ENCODE measurements at regions not wholly inside any gene's neighbourhood (a gene's known extent, or its start where the extent isn't known, plus 50 kb on each side); places are given as distances from the start of the nearest gene placed in this dataset.

DNA sequence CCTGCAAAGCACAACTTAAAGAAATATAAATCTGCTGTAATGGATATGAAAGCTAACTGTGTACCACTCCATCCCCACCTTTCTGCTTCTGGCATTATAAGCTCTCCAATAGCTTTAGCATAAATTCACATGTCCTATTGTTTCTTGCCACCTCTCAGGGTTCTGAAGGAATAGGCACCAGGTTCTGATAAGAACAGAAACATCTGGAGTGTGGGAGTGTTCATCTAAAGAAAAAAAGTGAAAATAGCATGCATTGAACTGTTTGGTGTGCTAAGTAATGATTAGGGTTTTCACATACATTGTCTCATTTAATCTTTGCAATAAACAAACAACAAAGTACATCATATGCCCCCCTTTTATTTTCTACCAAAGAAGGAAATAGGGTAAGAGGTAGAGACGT is 72.3 kb downstream of the FAM76B start:
- Mint-ChIP-seq H3K27me3 (peaks cover 4% of the 10 kb centered on the region), H3K36me3 (ENCODE audit: low read depth) (no peaks in the 10 kb centered on the region), H3K9me3 (no peaks in the 10 kb centered on the region), H3K27ac (no peak overlapping the region), H3K4me3 (no peak overlapping the region), H3K4me1 (ENCODE audit: low read depth) (peaks cover 70% of the 10 kb centered on the region)

DNA sequence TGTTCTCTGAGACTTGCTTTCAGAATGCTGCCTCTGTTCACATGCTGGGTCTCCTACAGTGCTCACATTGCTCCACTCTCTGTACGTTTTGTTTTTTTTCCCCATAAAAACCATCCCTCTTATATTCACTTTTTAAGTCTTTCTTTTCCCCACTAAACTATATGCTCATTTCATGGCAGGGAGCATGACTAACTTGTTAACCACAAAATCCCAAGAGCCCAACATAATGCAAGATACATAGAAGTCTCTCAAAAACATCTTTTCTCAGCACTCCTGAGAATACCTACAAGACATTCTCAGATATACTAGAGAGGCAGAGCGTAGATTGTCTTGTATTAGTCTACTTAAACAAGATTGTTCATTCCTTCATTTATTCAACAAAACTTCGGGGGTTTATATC is 73.3 kb downstream of the FAM76B start:
- H3K36me3 Mint-ChIP-seq (ENCODE audit: low read depth) = no peaks in the 10 kb centered on the region
- H3K27me3 Mint-ChIP-seq = peaks cover 4% of the 10 kb centered on the region
- peak overlapping the region; percentile 35 for H3K4me3 Mint-ChIP-seq
- peaks cover 77% of the 10 kb centered on the region for H3K4me1 Mint-ChIP-seq (ENCODE audit: low read depth)
- H3K27ac Mint-ChIP-seq = peak overlapping the region; percentile 75
- no peaks in the 10 kb centered on the region for H3K9me3 Mint-ChIP-seq

DNA sequence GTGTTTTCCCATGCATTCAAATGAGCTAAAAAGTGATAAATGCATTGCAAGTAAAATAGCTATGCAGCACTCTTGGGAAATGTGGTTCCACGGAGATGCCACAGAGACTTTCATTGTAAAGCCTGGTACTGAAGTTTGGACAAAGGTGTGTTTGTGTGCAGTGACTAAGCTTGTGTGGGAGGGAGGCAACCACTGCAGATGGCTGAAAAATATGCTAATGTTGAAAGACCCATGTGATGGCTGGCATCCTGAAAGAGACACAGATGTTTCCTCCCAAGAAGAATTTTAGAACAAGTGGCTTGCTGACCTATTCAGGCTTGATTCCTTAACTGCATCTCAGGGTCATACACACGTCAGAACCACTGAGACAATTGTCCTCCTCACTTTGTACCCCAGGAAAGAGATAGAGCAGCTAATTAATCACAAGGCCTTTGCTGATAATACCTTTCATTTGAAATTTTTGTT is 73.8 kb downstream of the FAM76B start:
- Mint-ChIP-seq H3K4me1 (ENCODE audit: low read depth) (peaks cover 78% of the 10 kb centered on the region), H3K9me3 (no peaks in the 10 kb centered on the region), H3K36me3 (ENCODE audit: low read depth) (no peaks in the 10 kb centered on the region), H3K27me3 (peaks cover 4% of the 10 kb centered on the region), H3K4me3 (peak overlapping the region; percentile 35), H3K27ac (peak overlapping the region; percentile 75)

DNA sequence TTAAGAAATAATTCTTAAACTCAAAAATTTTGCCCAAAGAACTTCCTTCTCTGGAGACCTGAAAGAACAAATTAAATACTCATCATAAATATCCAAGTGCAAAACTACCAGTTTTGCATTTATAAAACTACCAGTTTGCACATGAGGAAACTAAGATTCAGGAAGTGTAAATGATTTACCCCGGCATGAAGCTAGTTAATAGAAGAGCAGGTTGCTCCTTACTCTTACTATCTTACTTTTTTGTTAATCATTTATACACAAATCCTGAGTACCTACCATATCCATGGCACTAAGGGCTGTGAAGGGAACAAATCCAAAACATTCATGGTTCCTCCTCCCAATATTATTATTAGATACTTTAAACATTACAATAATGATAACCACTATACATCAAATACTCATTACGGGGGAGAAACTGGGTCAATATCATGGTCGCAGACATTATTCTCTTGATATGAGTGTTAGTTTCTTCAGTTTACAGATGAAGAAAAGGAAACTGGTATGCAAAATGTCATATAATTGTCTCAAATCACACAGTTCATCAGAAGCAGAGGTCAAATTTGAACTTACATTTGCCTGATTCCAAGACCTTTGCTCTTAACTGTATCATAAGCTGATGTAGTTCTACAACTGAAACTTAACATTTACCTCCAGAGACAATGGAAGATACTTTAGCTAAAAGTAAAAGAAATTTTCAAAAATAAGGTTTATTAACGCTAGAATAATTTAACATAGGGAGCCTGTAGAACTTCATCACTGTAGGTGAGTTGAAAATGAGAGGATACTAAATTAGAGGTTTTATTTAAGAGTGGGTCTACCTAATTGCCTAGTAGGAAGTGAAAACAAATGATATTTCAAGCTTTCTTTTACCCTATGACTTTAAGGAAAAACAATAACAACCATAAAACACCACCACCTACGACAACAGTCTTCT is 74.5 kb downstream of the FAM76B start:
- peak overlapping the region; percentile 35 for H3K4me3 Mint-ChIP-seq
- no peaks in the 10 kb centered on the region for H3K9me3 Mint-ChIP-seq
- H3K27me3 Mint-ChIP-seq = peaks cover 4% of the 10 kb centered on the region
- peaks cover 74% of the 10 kb centered on the region for H3K4me1 Mint-ChIP-seq (ENCODE audit: low read depth)
- H3K36me3 Mint-ChIP-seq (ENCODE audit: low read depth) = no peaks in the 10 kb centered on the region
- H3K27ac Mint-ChIP-seq = peak overlapping the region; percentile 75

DNA sequence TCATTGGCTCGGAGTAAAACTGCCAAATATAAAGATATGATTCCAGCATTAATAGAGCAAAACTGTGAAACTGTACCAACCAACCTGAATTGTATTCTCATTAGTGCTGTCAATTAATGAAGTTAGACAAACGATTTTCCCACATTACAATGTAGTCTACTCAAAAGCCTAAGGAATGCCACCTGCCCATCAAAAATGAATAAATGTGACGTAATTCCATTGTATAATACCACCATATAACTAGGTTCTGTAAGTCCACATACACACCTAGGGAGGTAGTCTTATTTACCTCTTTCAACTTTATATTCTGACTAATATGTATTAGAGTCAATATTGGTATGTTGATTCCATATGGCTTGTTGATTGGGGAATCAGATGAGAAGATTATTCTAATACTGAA is 76.2 kb downstream of the FAM76B start:
- Mint-ChIP-seq H3K27me3 (peaks cover 4% of the 10 kb centered on the region), H3K36me3 (ENCODE audit: low read depth) (no peaks in the 10 kb centered on the region), H3K27ac (no peak overlapping the region), H3K4me3 (no peak overlapping the region), H3K9me3 (no peaks in the 10 kb centered on the region), H3K4me1 (ENCODE audit: low read depth) (peaks cover 62% of the 10 kb centered on the region)

DNA sequence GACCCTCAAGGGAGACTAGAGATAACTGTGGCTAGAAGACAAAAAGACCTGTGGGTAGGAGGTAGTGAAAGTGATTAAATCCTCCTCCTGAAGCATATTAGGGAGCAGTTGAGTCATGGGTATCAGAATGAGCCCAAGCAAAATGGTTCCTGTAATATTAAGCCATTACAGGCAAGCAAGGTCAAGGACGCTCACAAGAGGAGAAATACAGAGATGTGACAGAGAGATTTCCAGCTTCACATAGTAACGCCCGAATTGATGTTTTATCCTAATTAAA is 77.7 kb downstream of the FAM76B start:
- peaks cover 49% of the 10 kb centered on the region for H3K4me1 Mint-ChIP-seq (ENCODE audit: low read depth)
- H3K27ac Mint-ChIP-seq = peak overlapping the region; percentile 85
- no peaks in the 10 kb centered on the region for H3K9me3 Mint-ChIP-seq
- peaks cover 4% of the 10 kb centered on the region for H3K27me3 Mint-ChIP-seq
- H3K4me3 Mint-ChIP-seq = peak overlapping the region; percentile 47
- H3K36me3 Mint-ChIP-seq (ENCODE audit: low read depth) = no peaks in the 10 kb centered on the region

DNA sequence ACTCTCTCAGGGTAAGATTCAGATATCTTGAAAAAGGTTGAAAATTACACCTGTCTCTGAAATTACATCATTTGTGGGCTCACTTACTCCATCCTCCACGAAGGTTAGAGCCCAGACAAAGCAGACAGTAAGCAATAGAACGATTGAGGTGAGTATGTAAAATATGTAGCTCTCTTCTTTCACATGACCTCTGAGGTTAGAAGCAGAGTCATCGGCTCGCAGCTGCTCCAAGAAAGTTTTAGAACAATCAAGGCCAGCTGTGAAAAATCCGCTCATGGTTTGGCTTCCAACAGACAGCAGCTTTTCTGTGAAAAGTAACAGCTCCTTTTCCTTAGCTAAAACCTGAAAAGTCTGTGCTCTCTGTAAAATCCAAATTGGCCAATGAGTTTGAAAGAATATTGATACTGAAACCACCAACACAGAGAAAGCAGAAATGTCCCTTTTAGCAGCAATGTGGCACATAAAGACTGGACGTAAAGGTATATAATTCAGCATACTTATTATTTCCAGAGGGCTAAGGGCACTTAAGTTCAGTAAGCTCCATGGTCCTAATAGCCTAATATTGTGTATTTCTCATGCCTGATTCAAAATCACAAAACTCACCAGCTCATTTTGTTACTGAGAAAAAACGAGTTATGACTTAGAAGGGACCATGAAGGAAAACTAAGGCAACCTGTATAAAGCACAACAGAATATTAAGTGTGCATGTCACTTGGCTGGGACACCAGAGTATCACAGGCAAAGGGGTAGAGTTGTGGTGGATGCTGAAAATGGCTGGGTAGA is 78.2 kb downstream of the FAM76B start:
- H3K27ac Mint-ChIP-seq = peak overlapping the region; percentile 85
- H3K4me1 Mint-ChIP-seq (ENCODE audit: low read depth) = peaks cover 48% of the 10 kb centered on the region
- H3K36me3 Mint-ChIP-seq (ENCODE audit: low read depth) = no peaks in the 10 kb centered on the region
- no peaks in the 10 kb centered on the region for H3K9me3 Mint-ChIP-seq
- peak overlapping the region; percentile 47 for H3K4me3 Mint-ChIP-seq
- H3K27me3 Mint-ChIP-seq = peaks cover 4% of the 10 kb centered on the region

DNA sequence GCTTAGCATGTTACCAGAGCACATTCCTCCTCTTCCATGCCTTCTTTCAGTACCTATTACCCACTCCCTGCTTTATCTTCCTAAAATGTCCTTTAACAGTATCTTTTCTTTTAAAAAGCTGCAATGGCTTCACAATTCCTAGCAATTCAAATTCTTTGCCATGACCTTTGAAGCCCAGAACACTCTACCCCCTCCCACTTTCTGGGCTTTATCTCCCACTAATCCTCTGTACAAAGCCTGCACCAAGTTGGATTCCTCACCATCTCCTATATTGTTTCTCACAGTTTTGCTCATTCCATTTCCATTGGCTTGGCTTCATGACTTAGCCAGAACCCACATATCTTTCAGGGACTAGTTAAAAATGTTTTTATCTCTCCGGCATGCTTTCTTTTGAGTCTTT is 80.9 kb downstream of the FAM76B start:
- Mint-ChIP-seq H3K4me1 (ENCODE audit: low read depth) (peaks cover 25% of the 10 kb centered on the region), H3K27ac (no peak overlapping the region), H3K4me3 (no peak overlapping the region), H3K27me3 (no peaks in the 10 kb centered on the region), H3K36me3 (ENCODE audit: low read depth) (no peaks in the 10 kb centered on the region), H3K9me3 (no peaks in the 10 kb centered on the region)

DNA sequence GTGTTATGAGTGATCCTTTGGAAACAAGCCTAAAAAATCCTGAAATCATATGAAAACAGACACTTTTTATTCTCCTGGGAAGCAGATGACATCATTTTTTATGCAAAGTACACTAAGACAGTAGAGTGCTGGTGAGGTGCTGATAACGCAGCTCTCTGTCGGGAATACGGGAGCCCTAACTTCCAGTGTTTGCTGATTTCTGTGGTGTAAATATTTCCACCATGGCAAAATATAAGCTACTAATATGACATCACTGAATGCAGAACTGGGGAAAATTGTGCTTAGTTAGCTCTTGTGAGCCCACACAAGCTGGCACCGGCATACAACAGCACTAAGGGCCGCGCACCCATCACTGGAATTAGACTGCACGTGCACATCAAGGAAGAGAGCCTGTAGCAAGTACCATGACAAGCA is 82.6 kb downstream of the FAM76B start:
- Mint-ChIP-seq H3K36me3 (ENCODE audit: low read depth) (no peaks in the 10 kb centered on the region), H3K9me3 (no peaks in the 10 kb centered on the region), H3K4me3 (no peak overlapping the region), H3K27me3 (no peaks in the 10 kb centered on the region), H3K4me1 (ENCODE audit: low read depth) (peaks cover 17% of the 10 kb centered on the region), H3K27ac (no peak overlapping the region)

DNA sequence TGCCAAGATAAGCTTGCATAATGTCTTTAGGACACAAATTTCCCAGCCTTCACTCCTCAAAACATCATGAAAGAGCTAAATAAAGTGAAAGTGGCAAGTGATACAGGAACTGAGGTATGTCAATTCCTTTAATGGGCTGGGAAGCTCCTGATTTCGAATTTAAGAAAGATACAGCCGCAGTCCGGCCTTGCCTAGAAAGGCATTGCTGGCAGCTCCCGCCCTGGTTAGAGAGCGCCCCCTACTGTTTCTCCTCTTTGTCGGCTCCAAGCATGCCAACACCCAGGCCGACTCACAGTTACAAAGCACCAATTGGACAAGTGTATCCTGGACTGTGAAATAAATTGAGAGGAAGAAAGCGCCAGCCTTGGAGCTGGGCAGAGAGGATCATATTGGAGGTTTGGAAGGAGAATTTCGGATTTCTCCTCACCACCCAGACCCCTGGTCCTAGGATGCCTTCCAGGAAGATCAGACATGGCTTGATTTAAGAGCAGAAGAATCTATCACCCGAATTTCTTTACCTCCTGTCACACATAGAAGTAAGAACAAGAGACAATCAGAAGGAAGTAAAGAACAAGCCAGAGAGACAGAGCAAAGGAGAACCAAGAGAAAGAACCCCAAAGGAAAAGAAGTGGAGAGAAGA is 84.0 kb downstream of the FAM76B start:
- peaks cover 4% of the 10 kb centered on the region for H3K4me1 Mint-ChIP-seq (ENCODE audit: low read depth)
- no peaks in the 10 kb centered on the region for H3K9me3 Mint-ChIP-seq
- H3K36me3 Mint-ChIP-seq (ENCODE audit: low read depth) = no peaks in the 10 kb centered on the region
- H3K4me3 Mint-ChIP-seq = no peak overlapping the region
- no peaks in the 10 kb centered on the region for H3K27me3 Mint-ChIP-seq
- no peak overlapping the region for H3K27ac Mint-ChIP-seq

DNA sequence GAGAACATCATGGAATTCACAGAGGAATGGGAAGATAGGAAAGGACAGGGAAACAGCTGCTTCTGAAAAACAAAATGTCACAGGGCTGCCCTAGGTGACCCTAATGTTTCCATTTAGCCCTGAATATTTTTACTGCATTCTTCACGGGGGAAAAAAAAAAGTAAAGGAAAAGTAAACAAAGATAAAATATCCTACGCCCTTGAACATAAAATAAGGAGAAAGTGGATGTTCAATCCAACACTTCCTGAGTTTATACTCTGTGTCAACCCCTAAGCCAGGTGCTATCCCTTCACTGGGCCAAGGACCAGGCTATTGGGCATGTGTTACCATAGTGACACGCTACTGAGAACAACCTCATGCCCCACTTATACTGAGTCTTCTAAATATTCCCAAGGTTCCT is 84.7 kb downstream of the FAM76B start:
- no peak overlapping the region for H3K4me3 Mint-ChIP-seq
- H3K4me1 Mint-ChIP-seq (ENCODE audit: low read depth) = peaks cover 4% of the 10 kb centered on the region
- no peak overlapping the region for H3K27ac Mint-ChIP-seq
- no peaks in the 10 kb centered on the region for H3K36me3 Mint-ChIP-seq (ENCODE audit: low read depth)
- no peaks in the 10 kb centered on the region for H3K9me3 Mint-ChIP-seq
- H3K27me3 Mint-ChIP-seq = no peaks in the 10 kb centered on the region

DNA sequence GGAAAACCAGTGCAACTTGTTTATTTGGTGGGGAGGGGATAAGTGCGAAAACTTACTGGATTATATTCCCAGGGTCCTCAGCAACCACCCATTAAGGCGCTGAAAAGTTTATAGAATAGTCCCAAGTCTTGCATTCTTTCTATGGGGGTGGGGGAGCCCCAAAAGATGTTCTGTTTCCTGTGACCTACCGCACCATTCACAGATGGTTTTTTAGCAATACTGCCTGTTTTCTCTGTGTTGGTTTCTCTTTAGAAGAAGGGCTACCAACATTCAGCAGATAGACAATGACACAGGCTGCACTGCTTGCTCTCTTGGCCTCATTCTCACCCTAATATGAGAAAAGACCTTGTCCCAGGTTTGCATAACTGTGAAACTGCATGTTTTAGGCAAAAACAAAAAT is 86.5 kb downstream of the FAM76B start:
- H3K4me3 Mint-ChIP-seq = no peak overlapping the region
- peaks cover 4% of the 10 kb centered on the region for H3K4me1 Mint-ChIP-seq (ENCODE audit: low read depth)
- H3K27ac Mint-ChIP-seq = no peak overlapping the region
- H3K9me3 Mint-ChIP-seq = no peaks in the 10 kb centered on the region
- H3K27me3 Mint-ChIP-seq = no peaks in the 10 kb centered on the region
- no peaks in the 10 kb centered on the region for H3K36me3 Mint-ChIP-seq (ENCODE audit: low read depth)

DNA sequence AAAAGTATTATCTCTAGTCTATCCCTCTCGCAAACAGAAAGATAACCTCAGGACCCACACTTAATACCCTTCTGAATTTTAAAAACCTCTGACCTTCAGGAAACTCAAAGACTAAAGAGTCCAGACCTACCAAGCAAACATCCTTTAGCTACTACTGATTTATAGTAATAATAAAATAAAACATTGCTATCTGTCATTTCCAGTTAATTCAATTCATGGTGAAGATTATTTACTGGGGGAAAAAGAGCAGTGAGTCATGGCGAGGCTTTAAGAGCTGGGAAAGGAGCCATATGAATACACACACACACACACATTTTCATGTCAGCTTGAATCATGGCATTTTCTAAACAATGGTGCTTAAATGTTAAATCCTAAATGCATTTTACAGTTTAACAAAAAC is 87.1 kb downstream of the FAM76B start:
- Mint-ChIP-seq H3K9me3 (no peaks in the 10 kb centered on the region), H3K27ac (no peak overlapping the region), H3K36me3 (ENCODE audit: low read depth) (no peaks in the 10 kb centered on the region), H3K27me3 (no peaks in the 10 kb centered on the region), H3K4me1 (ENCODE audit: low read depth) (peaks cover 4% of the 10 kb centered on the region), H3K4me3 (no peak overlapping the region)

DNA sequence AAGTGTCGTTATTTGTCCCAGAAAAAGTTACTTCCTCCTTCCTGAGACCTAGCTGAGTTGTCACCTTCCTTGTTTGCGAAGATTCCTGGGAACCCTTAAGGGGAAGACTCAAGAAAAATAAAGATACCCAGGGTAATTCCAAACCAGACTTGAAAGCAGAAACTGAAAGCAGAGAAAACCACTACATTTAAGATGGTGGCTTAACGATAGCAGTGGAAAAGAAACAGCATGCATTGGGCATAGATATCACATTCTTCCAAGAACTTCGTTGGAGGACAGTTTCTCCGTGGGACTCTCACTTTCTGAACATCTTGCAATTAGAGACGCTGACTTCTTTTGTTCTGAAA is 89.1 kb downstream of the FAM76B start:
- H3K4me3 Mint-ChIP-seq = peak overlapping the region; percentile 76
- H3K4me1 Mint-ChIP-seq (ENCODE audit: low read depth) = peaks cover 10% of the 10 kb centered on the region
- H3K36me3 Mint-ChIP-seq (ENCODE audit: low read depth) = peaks cover 3% of the 10 kb centered on the region
- H3K9me3 Mint-ChIP-seq = no peaks in the 10 kb centered on the region
- H3K27me3 Mint-ChIP-seq = no peaks in the 10 kb centered on the region
- peak overlapping the region; percentile 98 for H3K27ac Mint-ChIP-seq

Measured in stimulated activated naive CD8-positive, alpha-beta T cell treated with anti-CD3 and anti-CD28 coated beads, Interleukin-15, Interleukin-2, amounts not matched to agents 100 ng/mL and 50 ng/mL, for 24 hours (primary cell).